Activated CD4-positive, CD25-positive, alpha-beta regulatory T cell treated with anti-CD3 and anti-CD28 coated beads, Interleukin-2, amount 50 U/mL, for 24 hours (primary cell): ENCODE measurements at regions not wholly inside any gene's neighbourhood (a gene's known extent, or its start where the extent isn't known, plus 50 kb on each side); places are given as distances from the start of the nearest gene placed in this dataset.

ENCODE experiments used
- ATAC-seq, 2 donors: fragments of 150-1000 bp; cut with Tn5 transposase; one replicate each; pipeline ENCODE4 v1.10.0; 2021; ENCODE audit warnings: mild to moderate bottlenecking in 1 of 2, moderate library complexity in 1 of 2

GRCh38 chr12:132424811-132425210 is 65.1 kb upstream of the FBRSL1 start:
- ATAC-seq = no peak

- no peak for ATAC-seq
These were observed 65.9 kb upstream of the FBRSL1 start for GRCh38 chr12:132423820-132424645.

- peak; percentile 41 to 53 for ATAC-seq
These were observed 66.6 kb upstream of the FBRSL1 start for GRCh38 chr12:132423251-132423819.

GRCh38 chr12:132422381-132423043 is 67.4 kb upstream of the FBRSL1 start:
- ATAC-seq = peak in 1 of 2 donors; percentile 11

GRCh38 chr12:132422040-132422380 is 67.9 kb upstream of the FBRSL1 start:
- ATAC-seq = no peak

- no peak for ATAC-seq
These were observed 70.2 kb upstream of the FBRSL1 start for GRCh38 chr12:132419631-132420246.

- no peak for ATAC-seq
These were observed 71.5 kb upstream of the FBRSL1 start for GRCh38 chr12:132418393-132418925.

- no peak for ATAC-seq
These were observed 72.2 kb upstream of the FBRSL1 start for GRCh38 chr12:132417741-132418140.

GRCh38 chr12:132416827-132417226 is 73.1 kb upstream of the FBRSL1 start:
- ATAC-seq = no peak

- ATAC-seq = no peak
These were observed 73.8 kb upstream of the FBRSL1 start for GRCh38 chr12:132416121-132416673.

GRCh38 chr12:132415327-132416120 is 74.4 kb upstream of the FBRSL1 start:
- ATAC-seq = no peak

- ATAC-seq = peak; percentile 86 to 92
These were observed 75.2 kb upstream of the FBRSL1 start for GRCh38 chr12:132414634-132415326.

- ATAC-seq = no peak
These were observed 75.9 kb upstream of the FBRSL1 start for GRCh38 chr12:132413931-132414588.

- ATAC-seq = no peak
These were observed 78.5 kb upstream of the FBRSL1 start for GRCh38 chr12:132411457-132411856.

- no peak for ATAC-seq
These were observed 79.1 kb upstream of the FBRSL1 start for GRCh38 chr12:132410849-132411248.

GRCh38 chr12:132410296-132410625 is 79.7 kb upstream of the FBRSL1 start:
- no peak for ATAC-seq

- no peak for ATAC-seq
These were observed 80.3 kb upstream of the FBRSL1 start for GRCh38 chr12:132409495-132410295.

GRCh38 chr12:132408626-132409494 is 79.5 kb upstream of the GALNT9 start:
- ATAC-seq = no peak

- no peak for ATAC-seq
These were observed 78.6 kb upstream of the GALNT9 start for GRCh38 chr12:132407992-132408391.
